ENCODE measurements at regions not wholly inside any gene's neighbourhood (a gene's known extent, or its start where the extent isn't known, plus 50 kb on each side); places are given as distances from the start of the nearest gene placed in this dataset.

GRCh38 chr6:155778336-155778735 is 322.7 kb upstream of the NOX3 start:
- Histone ChIP-seq H3K4me1 (no peaks in the 10 kb centered on the region), H3K27ac (no peak overlapping the region), H3K36me3 (replicated peaks in 1 of 2; ENCODE audit: insufficient read depth in 1 of 2, low read depth in 2 of 2) (no peaks in the 10 kb centered on the region), H3K4me3 (no peak overlapping the region), H3K27me3 (no peaks in the 10 kb centered on the region), H3K9me3 (no peaks in the 10 kb centered on the region)
- TF ChIP-seq CTCF (IDR thresholded peaks at IDR 0.05) (no peak), POLR2A (IDR thresholded peaks at IDR 0.05) (no peak)
- no peak for DNase-seq
- ATAC-seq, result no peak
- intact Hi-C loops (cut with DNase I), result no loop called here
- WGBS, 2 donors, result 60 to 82% methylated on average over 2 of the region's 2 CpGs

GRCh38 chr6:155771822-155772221 is 316.2 kb upstream of the NOX3 start:
- 50 to 86% methylated on average over 1 of the region's 1 CpG for WGBS, 2 donors
- H3K9me3 ChIP-seq, result no peaks in the 10 kb centered on the region
- no peaks in the 10 kb centered on the region for H3K36me3 ChIP-seq (replicated peaks in 1 of 2; ENCODE audit: insufficient read depth in 1 of 2, low read depth in 2 of 2)
- H3K4me3 ChIP-seq, result no peak overlapping the region
- intact Hi-C loops (cut with DNase I), result no loop called here
- TF ChIP-seq POLR2A (IDR thresholded peaks at IDR 0.05) (no peak), CTCF (IDR thresholded peaks at IDR 0.05) (no peak)
- ATAC-seq (no peak), DNase-seq (no peak)
- H3K27me3 ChIP-seq, result no peaks in the 10 kb centered on the region
- no peaks in the 10 kb centered on the region for H3K4me1 ChIP-seq
- no peak overlapping the region for H3K27ac ChIP-seq

GRCh38 chr6:155770856-155771255 is 315.2 kb upstream of the NOX3 start:
- Histone ChIP-seq H3K27me3 (no peaks in the 10 kb centered on the region), H3K4me1 (no peaks in the 10 kb centered on the region), H3K36me3 (replicated peaks in 1 of 2; ENCODE audit: insufficient read depth in 1 of 2, low read depth in 2 of 2) (no peaks in the 10 kb centered on the region), H3K27ac (no peak overlapping the region), H3K4me3 (no peak overlapping the region), H3K9me3 (no peaks in the 10 kb centered on the region)
- ATAC-seq, result no peak
- no peak for TF ChIP-seq POLR2A (IDR thresholded peaks at IDR 0.05)
- TF ChIP-seq CTCF (IDR thresholded peaks at IDR 0.05), result no peak
- no peak for DNase-seq
- intact Hi-C loops (cut with DNase I), result no loop called here

GRCh38 chr6:155770313-155770712 is 314.7 kb upstream of the NOX3 start:
- Histone ChIP-seq H3K36me3 (replicated peaks in 1 of 2; ENCODE audit: insufficient read depth in 1 of 2, low read depth in 2 of 2) (no peaks in the 10 kb centered on the region), H3K4me3 (no peak overlapping the region), H3K27me3 (no peaks in the 10 kb centered on the region), H3K9me3 (no peaks in the 10 kb centered on the region), H3K4me1 (no peaks in the 10 kb centered on the region), H3K27ac (no peak overlapping the region)
- TF ChIP-seq CTCF (IDR thresholded peaks at IDR 0.05) (no peak), POLR2A (IDR thresholded peaks at IDR 0.05) (no peak)
- DNase-seq, result no peak
- ATAC-seq, result no peak
- intact Hi-C loops (cut with DNase I), result no loop called here

GRCh38 chr6:155765275-155766194 is 309.9 kb upstream of the NOX3 start:
- H3K4me3 ChIP-seq, result no peak overlapping the region
- DNase-seq (no peak), ATAC-seq (no peak)
- WGBS, 2 donors, result 54 to 59% methylated on average over 8 of the region's 8 CpGs
- no peak overlapping the region for H3K27ac ChIP-seq
- TF ChIP-seq POLR2A (IDR thresholded peaks at IDR 0.05) (no peak), CTCF (IDR thresholded peaks at IDR 0.05) (no peak)
- no peaks in the 10 kb centered on the region for H3K27me3 ChIP-seq
- no peaks in the 10 kb centered on the region for H3K9me3 ChIP-seq
- no peaks in the 10 kb centered on the region for H3K4me1 ChIP-seq
- H3K36me3 ChIP-seq (replicated peaks in 1 of 2; ENCODE audit: insufficient read depth in 1 of 2, low read depth in 2 of 2), result no peaks in the 10 kb centered on the region
- intact Hi-C loops (cut with DNase I), result no loop called here

Measured in body of pancreas (tissue), 4 donors.